Astrocyte (in vitro differentiated cells and primary cell): ENCODE measurements at regions not wholly inside any gene's neighbourhood (a gene's known extent, or its start where the extent isn't known, plus 50 kb on each side); places are given as distances from the start of the nearest gene placed in this dataset.

Experiments
- DNase-seq: peaks from one replicate; pipeline ENCODE4 v3.0.0-alpha.2; 2010; ENCODE audit warnings: low read depth
- FAIRE-seq: peaks from 2 replicates; lab custom pipeline; 2011; peaks lifted over from hg19 to GRCh38; lab: Jason Lieb, UNC
- H2AFZ ChIP-seq: 2 replicates; pipeline ENCODE4 v1.6.0; 2012; ENCODE audit warnings: low read depth, low read length, inconsistent platforms
- H3K27ac ChIP-seq: 2 replicates; pipeline ENCODE4 v1.5.1; 2011; ENCODE audit warnings: low read depth, low read length, inconsistent platforms
- H3K27me3 ChIP-seq: 2 replicates; pipeline ENCODE4 v1.6.0; 2011; ENCODE audit warnings: low read length, inconsistent platforms; ENCODE audit not compliant: insufficient read depth
- H3K36me3 ChIP-seq: 2 replicates; pipeline ENCODE4 v1.5.1; 2011; ENCODE audit warnings: low read length, inconsistent platforms; ENCODE audit not compliant: insufficient read depth
- H3K4me1 ChIP-seq: 2 replicates; pipeline ENCODE4 v1.5.1; 2011; ENCODE audit warnings: low read length, inconsistent platforms; ENCODE audit not compliant: insufficient read depth
- H3K4me2 ChIP-seq: 2 replicates; pipeline ENCODE4 v1.6.0; 2012; ENCODE audit warnings: low read length, inconsistent platforms
- H3K4me3 ChIP-seq: 2 replicates; pipeline ENCODE4 v1.5.1; 2011; ENCODE audit warnings: low read depth, mild to moderate bottlenecking, low read length, inconsistent platforms; ENCODE audit not compliant: insufficient read depth
- H3K79me2 ChIP-seq: 2 replicates; pipeline ENCODE4 v1.6.0; 2012; ENCODE audit warnings: mild to moderate bottlenecking, low read length, inconsistent platforms; ENCODE audit not compliant: insufficient read depth
- H3K9ac ChIP-seq: 2 replicates; pipeline ENCODE4 v1.6.0; 2012; ENCODE audit warnings: mild to moderate bottlenecking, low read length, inconsistent platforms
- H3K9me3 ChIP-seq: 2 replicates; pipeline ENCODE4 v1.5.1; 2012; ENCODE audit warnings: low read depth, mild to moderate bottlenecking, low read length, inconsistent platforms; ENCODE audit not compliant: insufficient read depth
- H4K20me1 ChIP-seq: 2 replicates; pipeline ENCODE4 v1.6.0; 2012; ENCODE audit warnings: low read length, inconsistent platforms; ENCODE audit not compliant: insufficient read depth
- H3K27ac Mint-ChIP-seq: one replicate; pipeline ENCODE4 v1.8.0; 2021; ENCODE audit warnings: mild to moderate bottlenecking, mixed read lengths; ENCODE audit not compliant: unreplicated experiment
- H3K27me3 Mint-ChIP-seq: one replicate; pipeline ENCODE4 v1.8.0; 2021; ENCODE audit warnings: low read depth, mixed read lengths; ENCODE audit not compliant: unreplicated experiment
- H3K36me3 Mint-ChIP-seq: one replicate; pipeline ENCODE4 v1.8.0; 2021; ENCODE audit warnings: low read depth, mixed read lengths; ENCODE audit not compliant: unreplicated experiment
- H3K4me1 Mint-ChIP-seq: one replicate; pipeline ENCODE4 v1.8.0; 2021; ENCODE audit warnings: low read depth, mixed read lengths; ENCODE audit not compliant: unreplicated experiment
- H3K4me3 Mint-ChIP-seq: one replicate; pipeline ENCODE4 v1.8.0; 2021; ENCODE audit warnings: mild to moderate bottlenecking, moderate library complexity, mixed read lengths; ENCODE audit not compliant: unreplicated experiment
- H3K9me3 Mint-ChIP-seq: one replicate; pipeline ENCODE4 v1.8.0; 2021; ENCODE audit warnings: mild to moderate bottlenecking, mixed read lengths; ENCODE audit not compliant: unreplicated experiment
- EZH2 ChIP-seq: IDR thresholded peaks from 2 replicates; pipeline ENCODE4 v1.6.1; 2012; ENCODE audit warnings: mild to moderate bottlenecking, low read length, inconsistent platforms; ENCODE audit not compliant: insufficient read depth
- TF ChIP-seq, protein P1 (sequence below): IDR thresholded peaks from 2 replicates; pipeline ENCODE4 v1.5.1; 2011; ENCODE audit warnings: low read depth, mild to moderate bottlenecking, inconsistent platforms, low read length, moderate library complexity; ENCODE audit not compliant: insufficient read depth

DNA sequence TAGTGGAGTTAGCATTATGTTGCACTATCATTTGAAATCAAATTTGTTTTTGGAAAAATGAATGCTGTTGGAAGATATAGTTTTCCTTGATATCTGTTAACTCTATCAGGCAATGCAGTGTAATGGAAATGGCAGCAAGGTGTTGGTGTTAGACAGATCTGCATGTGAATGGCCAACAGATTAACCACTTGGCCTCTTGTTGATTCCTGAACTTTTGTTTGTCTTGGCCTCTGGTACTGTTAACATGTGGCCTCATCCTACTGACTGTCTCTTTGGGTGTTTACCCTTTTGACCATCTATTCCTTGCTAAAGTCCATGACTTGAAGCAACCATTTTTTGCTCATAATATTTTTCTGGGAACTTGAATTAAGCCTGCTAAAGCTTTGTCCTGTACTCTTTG, 110.2 kb upstream of the CDH2 start:
- no peaks in the 10 kb centered on the region for H3K27me3 ChIP-seq
- no peaks in the 10 kb centered on the region for H3K9me3 Mint-ChIP-seq
- H3K9ac ChIP-seq = no peak overlapping the region
- no peak overlapping the region for H3K4me3 Mint-ChIP-seq
- FAIRE-seq = no peak
- no peaks in the 10 kb centered on the region for H3K36me3 ChIP-seq
- H4K20me1 ChIP-seq = no peaks in the 10 kb centered on the region
- TF ChIP-seq EZH2 = no peak
- TF ChIP-seq, protein P1, sequence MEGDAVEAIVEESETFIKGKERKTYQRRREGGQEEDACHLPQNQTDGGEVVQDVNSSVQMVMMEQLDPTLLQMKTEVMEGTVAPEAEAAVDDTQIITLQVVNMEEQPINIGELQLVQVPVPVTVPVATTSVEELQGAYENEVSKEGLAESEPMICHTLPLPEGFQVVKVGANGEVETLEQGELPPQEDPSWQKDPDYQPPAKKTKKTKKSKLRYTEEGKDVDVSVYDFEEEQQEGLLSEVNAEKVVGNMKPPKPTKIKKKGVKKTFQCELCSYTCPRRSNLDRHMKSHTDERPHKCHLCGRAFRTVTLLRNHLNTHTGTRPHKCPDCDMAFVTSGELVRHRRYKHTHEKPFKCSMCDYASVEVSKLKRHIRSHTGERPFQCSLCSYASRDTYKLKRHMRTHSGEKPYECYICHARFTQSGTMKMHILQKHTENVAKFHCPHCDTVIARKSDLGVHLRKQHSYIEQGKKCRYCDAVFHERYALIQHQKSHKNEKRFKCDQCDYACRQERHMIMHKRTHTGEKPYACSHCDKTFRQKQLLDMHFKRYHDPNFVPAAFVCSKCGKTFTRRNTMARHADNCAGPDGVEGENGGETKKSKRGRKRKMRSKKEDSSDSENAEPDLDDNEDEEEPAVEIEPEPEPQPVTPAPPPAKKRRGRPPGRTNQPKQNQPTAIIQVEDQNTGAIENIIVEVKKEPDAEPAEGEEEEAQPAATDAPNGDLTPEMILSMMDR = no peak
- no peak overlapping the region for H3K27ac Mint-ChIP-seq
- H3K79me2 ChIP-seq = no peaks in the 10 kb centered on the region
- no peak overlapping the region for H3K4me2 ChIP-seq
- no peaks in the 10 kb centered on the region for H3K36me3 Mint-ChIP-seq
- H3K4me3 ChIP-seq = no peak overlapping the region
- H3K27me3 Mint-ChIP-seq = no peaks in the 10 kb centered on the region
- H2AFZ ChIP-seq = no peak overlapping the region
- no peaks in the 10 kb centered on the region for H3K9me3 ChIP-seq
- H3K27ac ChIP-seq = no peak overlapping the region
- H3K4me1 Mint-ChIP-seq = peaks cover 2% of the 10 kb centered on the region
- no peak for DNase-seq
- H3K4me1 ChIP-seq = no peaks in the 10 kb centered on the region

DNA sequence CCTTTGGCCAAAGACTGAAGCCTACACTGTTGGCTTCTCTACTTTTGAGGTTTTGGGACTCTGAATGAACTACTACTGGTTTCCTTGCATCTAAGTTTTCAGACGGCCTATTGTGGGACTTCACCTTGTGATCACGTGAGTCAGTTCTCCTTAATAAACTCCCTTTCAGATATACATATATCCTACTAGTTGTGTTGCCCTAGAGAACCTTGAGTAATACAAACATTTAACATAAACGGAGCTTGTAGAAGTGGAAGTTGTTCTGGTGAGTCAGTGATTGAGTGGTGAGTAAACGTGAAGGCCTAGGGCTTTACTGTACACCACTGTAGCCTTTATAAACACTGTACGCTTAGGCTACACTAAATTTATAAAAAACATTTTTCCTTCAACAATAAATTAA, 107.2 kb upstream of the CDH2 start:
- H3K79me2 ChIP-seq = no peaks in the 10 kb centered on the region
- Mint-ChIP-seq H3K4me1 (peaks cover 2% of the 10 kb centered on the region), H3K4me3 (no peak overlapping the region), H3K9me3 (no peaks in the 10 kb centered on the region), H3K27me3 (no peaks in the 10 kb centered on the region), H3K36me3 (no peaks in the 10 kb centered on the region), H3K27ac (no peak overlapping the region)
- H2AFZ ChIP-seq = no peak overlapping the region
- no peaks in the 10 kb centered on the region for H3K27me3 ChIP-seq
- no peaks in the 10 kb centered on the region for H3K9me3 ChIP-seq
- H4K20me1 ChIP-seq = no peaks in the 10 kb centered on the region
- FAIRE-seq = no peak
- TF ChIP-seq, protein P1 = no peak
- TF ChIP-seq EZH2 = no peak
- no peak overlapping the region for H3K9ac ChIP-seq
- no peak overlapping the region for H3K4me3 ChIP-seq
- no peaks in the 10 kb centered on the region for H3K36me3 ChIP-seq
- DNase-seq = peak; percentile 66
- no peaks in the 10 kb centered on the region for H3K4me1 ChIP-seq
- H3K4me2 ChIP-seq = no peak overlapping the region
- H3K27ac ChIP-seq = no peak overlapping the region

DNA sequence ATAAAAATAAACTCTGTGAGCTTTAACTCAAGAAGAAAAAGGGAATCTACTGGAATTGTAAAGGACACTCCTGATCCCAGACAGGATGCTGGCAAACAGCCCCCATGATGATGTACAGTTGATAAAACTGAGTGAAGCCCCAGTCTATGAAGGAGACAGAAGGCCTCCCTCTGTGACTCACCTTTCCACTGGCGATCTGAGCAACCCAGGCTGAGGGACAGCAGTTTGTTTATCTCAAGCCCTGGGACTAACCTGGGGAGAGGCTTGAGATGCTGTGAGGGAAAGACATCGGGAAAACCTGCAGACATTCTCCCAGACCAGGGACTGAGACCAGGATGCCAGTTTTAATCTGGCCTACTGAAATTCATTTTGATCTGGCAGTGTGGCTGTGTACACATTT, 104.5 kb upstream of the CDH2 start:
- no peaks in the 10 kb centered on the region for H3K36me3 Mint-ChIP-seq
- peaks cover 3% of the 10 kb centered on the region for H3K27me3 Mint-ChIP-seq
- Histone ChIP-seq H3K79me2 (no peaks in the 10 kb centered on the region), H3K4me3 (no peak overlapping the region), H3K27me3 (no peaks in the 10 kb centered on the region), H3K9me3 (no peaks in the 10 kb centered on the region), H2AFZ (no peak overlapping the region), H3K4me1 (no peaks in the 10 kb centered on the region), H3K9ac (no peak overlapping the region), H3K27ac (no peak overlapping the region), H4K20me1 (no peaks in the 10 kb centered on the region), H3K36me3 (no peaks in the 10 kb centered on the region), H3K4me2 (no peak overlapping the region)
- peak; percentile 4 for DNase-seq
- peaks cover 2% of the 10 kb centered on the region for H3K4me1 Mint-ChIP-seq
- TF ChIP-seq EZH2 = no peak
- TF ChIP-seq, protein P1 = no peak
- H3K27ac Mint-ChIP-seq = no peak overlapping the region
- H3K4me3 Mint-ChIP-seq = no peak overlapping the region
- FAIRE-seq = no peak
- no peaks in the 10 kb centered on the region for H3K9me3 Mint-ChIP-seq
